ENCODE measurements at regions not wholly inside any gene's neighbourhood (a gene's known extent, or its start where the extent isn't known, plus 50 kb on each side); places are given as distances from the start of the nearest gene placed in this dataset.

GRCh38 chr14:53896726-53897125, 59.9 kb downstream of the BMP4 start:
- no peak for DNase-seq

- no peak for DNase-seq
These were observed 62.2 kb downstream of the BMP4 start for GRCh38 chr14:53894456-53894855.

GRCh38 chr14:53893374-53893773, 63.3 kb downstream of the BMP4 start:
- DNase-seq: no peak

- DNase-seq: no peak
These were observed 66.0 kb downstream of the BMP4 start for GRCh38 chr14:53890611-53891101.

GRCh38 chr14:53888535-53889386, 67.9 kb downstream of the BMP4 start:
- no peak for DNase-seq

- no peak for DNase-seq
These were observed 71.4 kb downstream of the BMP4 start for GRCh38 chr14:53885136-53885640.

- DNase-seq: no peak
These were observed 72.0 kb downstream of the BMP4 start for GRCh38 chr14:53884601-53885000.

GRCh38 chr14:53883739-53884138, 72.9 kb downstream of the BMP4 start:
- DNase-seq: no peak

GRCh38 chr14:53882684-53883083, 73.9 kb downstream of the BMP4 start:
- DNase-seq: no peak

GRCh38 chr14:53881921-53882320, 74.7 kb downstream of the BMP4 start:
- DNase-seq: no peak

- no peak for DNase-seq
These were observed 75.3 kb downstream of the BMP4 start for GRCh38 chr14:53881161-53881871.

GRCh38 chr14:53880761-53881160, 75.9 kb downstream of the BMP4 start:
- no peak for DNase-seq

GRCh38 chr14:53879747-53880146, 76.9 kb downstream of the BMP4 start:
- DNase-seq: no peak

- no peak for DNase-seq
These were observed 77.5 kb downstream of the BMP4 start for GRCh38 chr14:53879022-53879686.

- DNase-seq: no peak
These were observed 81.2 kb downstream of the BMP4 start for GRCh38 chr14:53875324-53875897.

GRCh38 chr14:53874704-53875103, 81.9 kb downstream of the BMP4 start:
- DNase-seq: no peak

GRCh38 chr14:53872681-53873089, 83.9 kb downstream of the BMP4 start:
- DNase-seq: no peak

GRCh38 chr14:53871951-53872350, 84.7 kb downstream of the BMP4 start:
- no peak for DNase-seq

GRCh38 chr14:53871011-53871410, 85.6 kb downstream of the BMP4 start:
- no peak for DNase-seq

GRCh38 chr14:53865711-53866110, 90.9 kb downstream of the BMP4 start:
- no peak for DNase-seq

- DNase-seq: no peak
These were observed 94.8 kb downstream of the BMP4 start for GRCh38 chr14:53861781-53862180.

- DNase-seq: no peak
These were observed 98.3 kb downstream of the BMP4 start for GRCh38 chr14:53858345-53858684.
